ENCODE measurements at regions not wholly inside any gene's neighbourhood (a gene's known extent, or its start where the extent isn't known, plus 50 kb on each side); places are given as distances from the start of the nearest gene placed in this dataset.

DNA sequence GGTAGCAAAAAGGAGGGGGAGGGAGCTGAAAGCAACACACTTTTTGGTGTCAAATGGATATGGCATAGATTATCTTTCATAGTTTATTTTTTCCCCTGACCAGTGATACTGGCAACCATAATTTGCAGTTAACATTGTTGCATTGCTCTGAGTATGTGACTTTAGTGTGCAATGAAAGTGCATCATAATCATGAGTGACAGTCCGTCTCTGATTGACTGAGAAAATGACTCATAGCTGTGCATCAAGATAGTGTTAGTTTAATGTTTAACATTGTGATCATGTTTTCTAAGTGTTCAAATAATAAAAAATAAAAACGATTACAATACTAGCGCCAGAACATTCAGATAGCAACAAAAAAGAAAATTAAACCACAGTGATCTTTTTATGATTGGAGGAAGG is 952.4 kb upstream of the TENM4 start:
- no peak for TF ChIP-seq ZNF565 (CRISPR knock-in tag; conservative IDR thresholded peaks at IDR 0.05; ENCODE audit: low read depth)
- TF ChIP-seq SNAI2 (CRISPR knock-in tag; IDR thresholded peaks at IDR 0.05) = no peak
- TF ChIP-seq, protein P1, sequence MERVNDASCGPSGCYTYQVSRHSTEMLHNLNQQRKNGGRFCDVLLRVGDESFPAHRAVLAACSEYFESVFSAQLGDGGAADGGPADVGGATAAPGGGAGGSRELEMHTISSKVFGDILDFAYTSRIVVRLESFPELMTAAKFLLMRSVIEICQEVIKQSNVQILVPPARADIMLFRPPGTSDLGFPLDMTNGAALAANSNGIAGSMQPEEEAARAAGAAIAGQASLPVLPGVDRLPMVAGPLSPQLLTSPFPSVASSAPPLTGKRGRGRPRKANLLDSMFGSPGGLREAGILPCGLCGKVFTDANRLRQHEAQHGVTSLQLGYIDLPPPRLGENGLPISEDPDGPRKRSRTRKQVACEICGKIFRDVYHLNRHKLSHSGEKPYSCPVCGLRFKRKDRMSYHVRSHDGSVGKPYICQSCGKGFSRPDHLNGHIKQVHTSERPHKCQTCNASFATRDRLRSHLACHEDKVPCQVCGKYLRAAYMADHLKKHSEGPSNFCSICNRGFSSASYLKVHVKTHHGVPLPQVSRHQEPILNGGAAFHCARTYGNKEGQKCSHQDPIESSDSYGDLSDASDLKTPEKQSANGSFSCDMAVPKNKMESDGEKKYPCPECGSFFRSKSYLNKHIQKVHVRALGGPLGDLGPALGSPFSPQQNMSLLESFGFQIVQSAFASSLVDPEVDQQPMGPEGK (CRISPR knock-in tag; IDR thresholded peaks at IDR 0.05; ENCODE audit: borderline replicate concordance) = no peak
- TF ChIP-seq RARB (CRISPR knock-in tag; IDR thresholded peaks at IDR 0.05) = no peak
- TF ChIP-seq, protein P2, sequence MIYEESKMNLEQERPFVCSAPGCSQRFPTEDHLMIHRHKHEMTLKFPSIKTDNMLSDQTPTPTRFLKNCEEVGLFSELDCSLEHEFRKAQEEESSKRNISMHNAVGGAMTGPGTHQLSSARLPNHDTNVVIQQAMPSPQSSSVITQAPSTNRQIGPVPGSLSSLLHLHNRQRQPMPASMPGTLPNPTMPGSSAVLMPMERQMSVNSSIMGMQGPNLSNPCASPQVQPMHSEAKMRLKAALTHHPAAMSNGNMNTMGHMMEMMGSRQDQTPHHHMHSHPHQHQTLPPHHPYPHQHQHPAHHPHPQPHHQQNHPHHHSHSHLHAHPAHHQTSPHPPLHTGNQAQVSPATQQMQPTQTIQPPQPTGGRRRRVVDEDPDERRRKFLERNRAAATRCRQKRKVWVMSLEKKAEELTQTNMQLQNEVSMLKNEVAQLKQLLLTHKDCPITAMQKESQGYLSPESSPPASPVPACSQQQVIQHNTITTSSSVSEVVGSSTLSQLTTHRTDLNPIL (CRISPR knock-in tag; IDR thresholded peaks at IDR 0.05; ENCODE audit: low read depth) = no peak
- TF ChIP-seq OSR1 (CRISPR knock-in tag; IDR thresholded peaks at IDR 0.05) = no peak
- no peak for TF ChIP-seq ESRRG (CRISPR knock-in tag; IDR thresholded peaks at IDR 0.05)
- no peak for TF ChIP-seq ISL1 (CRISPR knock-in tag; IDR thresholded peaks at IDR 0.05)

Data from SK-N-SH treated with all-trans-retinoic acid at 6 μM for 48 hours (cell line).